Activated naive CD4-positive, alpha-beta T cell treated with anti-CD3 and anti-CD28 coated beads, Interleukin-2, amount 50 U/mL, for 72 hours (primary cell): ENCODE measurements at regions not wholly inside any gene's neighbourhood (a gene's known extent, or its start where the extent isn't known, plus 50 kb on each side); places are given as distances from the start of the nearest gene placed in this dataset.

Source experiments
- ATAC-seq, 2 donors: fragments of 150-1000 bp; cut with Tn5 transposase; 2 replicates each; pipeline ENCODE4 v1.10.0; 2021; ENCODE audit warnings: mild to moderate bottlenecking in 2 of 2, moderate library complexity in 2 of 2
- DNase-seq, 2 donors: peaks; one replicate each; pipeline ENCODE4 v3.0.0; 2021 to 2022; ENCODE audit warnings: low spot score in 2 of 2
- H3K27ac Mint-ChIP-seq, 2 donors: one replicate each; pipeline ENCODE4 v1.8.0; 2022; ENCODE audit warnings: mild to moderate bottlenecking in 2 of 2, mixed read lengths in 2 of 2
- H3K36me3 Mint-ChIP-seq, 2 donors: one replicate each; pipeline ENCODE4 v1.8.0; 2022; ENCODE audit warnings: mixed read lengths in 2 of 2
- H3K9me3 Mint-ChIP-seq, 2 donors: one replicate each; pipeline ENCODE4 v1.8.0; 2022; ENCODE audit warnings: mixed read lengths in 2 of 2

GRCh38 chr7:119343289-119343688 is 929.7 kb upstream of the KCND2 start:
- ATAC-seq: no peak
- no peak for DNase-seq
- H3K9me3 Mint-ChIP-seq: peaks cover 7 to 21% of the 10 kb centered on the region in 2 donors
- H3K36me3 Mint-ChIP-seq: no peaks in the 10 kb centered on the region
- H3K27ac Mint-ChIP-seq: no peak overlapping the region

DNA sequence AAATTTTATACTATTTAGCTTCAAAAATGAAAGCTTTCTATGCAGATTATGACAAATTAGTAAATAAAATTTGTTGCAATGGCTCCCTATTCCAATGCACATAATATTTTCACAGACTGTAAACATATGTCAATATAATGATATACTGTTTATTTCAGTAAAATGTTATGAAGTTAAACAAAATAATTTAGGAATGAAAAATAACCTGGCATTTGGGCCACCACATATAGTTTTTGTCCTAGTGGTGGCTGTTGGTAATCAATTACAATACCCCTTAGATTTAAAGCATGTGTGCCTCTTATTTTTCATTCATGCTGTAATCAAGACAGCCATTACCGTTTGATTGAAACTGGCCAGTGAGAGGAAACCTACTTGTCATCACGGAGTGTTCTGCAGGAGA is 928.5 kb upstream of the KCND2 start:
- H3K36me3 Mint-ChIP-seq: no peaks in the 10 kb centered on the region
- no peak for ATAC-seq

DNA sequence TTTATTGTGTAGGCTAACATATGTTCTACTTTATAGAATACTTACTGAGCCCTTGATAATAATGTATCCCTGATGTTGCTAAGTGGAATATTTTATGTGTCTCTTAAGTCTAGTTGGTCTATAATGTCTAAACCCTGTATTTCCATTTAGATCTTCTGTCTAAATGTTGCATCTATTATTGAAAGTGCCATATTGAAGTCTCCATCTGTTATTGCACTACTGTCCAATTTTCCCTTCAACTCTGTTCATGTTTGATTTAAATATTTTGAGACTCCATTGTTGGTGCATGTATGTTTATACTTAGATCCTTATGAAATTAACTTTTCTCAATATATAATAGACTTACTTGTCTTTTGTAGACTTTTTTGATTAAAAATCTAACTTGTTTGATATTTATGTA is 924.5 kb upstream of the KCND2 start:
- Mint-ChIP-seq H3K27ac (no peak overlapping the region), H3K36me3 (no peaks in the 10 kb centered on the region), H3K9me3 (peaks cover 21 to 23% of the 10 kb centered on the region in 2 donors)
- ATAC-seq (no peak), DNase-seq (no peak)

More for the DNA sequence above, 928.5 kb upstream of the KCND2 start:
- no peak for DNase-seq
- Mint-ChIP-seq H3K9me3 (peaks cover 18% of the 10 kb centered on the region in 2 donors), H3K27ac (no peak overlapping the region)

GRCh38 chr7:119350334-119350733 is 922.6 kb upstream of the KCND2 start:
- ATAC-seq: no peak

DNA sequence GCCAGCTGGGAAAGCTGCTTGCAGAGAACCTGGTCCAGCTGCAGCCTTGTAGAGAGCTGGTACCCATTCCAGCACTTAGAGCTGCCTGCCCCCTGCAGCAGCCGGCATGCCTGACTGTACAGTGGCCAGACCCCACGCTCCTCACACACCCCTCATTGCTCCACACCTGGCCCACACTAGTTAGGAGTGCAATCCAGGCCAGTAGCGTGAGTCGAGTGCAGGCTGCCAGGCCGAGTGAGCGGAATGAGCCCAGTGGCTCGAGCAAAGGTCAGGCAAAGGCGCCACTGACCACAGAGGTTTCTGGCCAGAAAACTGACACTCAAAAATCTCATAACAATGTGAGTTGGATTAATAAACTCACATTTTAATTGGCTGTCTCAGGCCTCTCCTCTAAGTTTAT is 921.7 kb upstream of the KCND2 start:
- ATAC-seq (no peak), DNase-seq (no peak)
- Mint-ChIP-seq H3K36me3 (no peaks in the 10 kb centered on the region), H3K27ac (no peak overlapping the region), H3K9me3 (peaks cover 17 to 23% of the 10 kb centered on the region in 2 donors)

More at GRCh38 chr7:119350334-119350733, 922.6 kb upstream of the KCND2 start:
- peaks cover 21 to 23% of the 10 kb centered on the region in 2 donors for H3K9me3 Mint-ChIP-seq
- H3K36me3 Mint-ChIP-seq: no peaks in the 10 kb centered on the region
- no peak overlapping the region for H3K27ac Mint-ChIP-seq
- DNase-seq: no peak

DNA sequence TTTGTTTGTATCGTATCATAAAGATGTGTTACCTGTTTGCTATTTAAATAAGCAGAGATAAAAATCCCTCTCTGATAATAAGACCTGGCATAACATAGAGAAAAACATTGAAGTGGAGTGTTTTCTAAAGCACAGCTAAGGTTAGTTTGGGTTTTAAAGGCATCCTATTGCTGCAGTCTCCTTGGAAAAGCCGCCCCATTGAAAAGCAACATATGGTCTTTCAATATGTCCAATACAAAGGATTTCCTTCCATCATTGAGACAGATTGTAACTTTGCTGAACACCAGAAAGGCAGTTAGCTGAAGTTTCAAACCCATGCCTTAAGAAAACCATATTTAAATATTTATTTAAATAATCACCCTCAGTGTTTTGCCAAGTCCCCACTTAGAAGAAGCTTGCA is 898.5 kb upstream of the KCND2 start:
- DNase-seq (no peak), ATAC-seq (no peak)
- H3K9me3 Mint-ChIP-seq: peaks cover 21 to 31% of the 10 kb centered on the region in 2 donors
- H3K36me3 Mint-ChIP-seq: peaks cover 0 to 6% of the 10 kb centered on the region in 2 donors
- no peak overlapping the region for H3K27ac Mint-ChIP-seq

DNA sequence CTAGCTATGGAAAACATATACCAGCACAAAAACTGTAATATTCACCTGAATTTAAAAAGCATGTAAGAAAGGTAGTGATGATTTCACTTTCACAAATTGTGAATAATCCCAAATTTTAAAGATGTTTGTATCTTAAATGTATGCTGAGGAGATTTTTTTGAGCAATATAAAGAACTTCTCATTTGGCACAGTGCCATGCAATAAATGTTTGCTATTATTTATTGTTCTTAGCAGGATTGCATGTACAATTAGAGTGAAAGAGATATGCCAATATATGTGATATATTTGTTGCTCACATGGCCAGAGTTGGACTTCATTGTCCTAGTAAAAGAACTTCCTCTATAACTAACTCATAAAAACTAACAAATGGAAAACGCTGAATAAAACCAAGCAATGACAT is 895.1 kb upstream of the KCND2 start:
- ATAC-seq: no peak

DNA sequence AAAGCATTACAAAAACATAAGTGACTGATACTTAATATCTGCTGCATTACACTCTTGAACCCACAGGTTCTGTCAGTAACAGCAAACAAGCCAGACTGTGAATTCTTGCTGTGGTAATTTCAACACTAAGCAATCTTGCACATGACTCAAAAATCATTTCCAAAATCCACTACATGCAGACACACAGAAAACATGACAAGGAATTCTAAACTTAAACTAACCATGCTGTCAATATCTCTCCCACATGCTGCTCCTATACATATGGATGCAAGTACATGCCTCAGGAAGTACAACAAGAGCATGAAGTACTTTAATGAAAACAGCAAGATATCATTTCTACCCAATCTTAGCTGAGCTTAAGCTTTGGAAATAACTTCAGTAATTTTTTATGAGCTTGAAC is 890.2 kb upstream of the KCND2 start:
- DNase-seq: no peak
- Mint-ChIP-seq H3K27ac (no peak overlapping the region), H3K9me3 (peaks cover 4 to 5% of the 10 kb centered on the region in 2 donors), H3K36me3 (no peaks in the 10 kb centered on the region)
- no peak for ATAC-seq

More for the DNA sequence above, 895.1 kb upstream of the KCND2 start:
- Mint-ChIP-seq H3K9me3 (peaks cover 7 to 9% of the 10 kb centered on the region in 2 donors), H3K36me3 (no peaks in the 10 kb centered on the region), H3K27ac (no peak overlapping the region)
- DNase-seq: no peak

- Mint-ChIP-seq H3K27ac (no peak overlapping the region), H3K9me3 (peaks cover 0 to 5% of the 10 kb centered on the region in 2 donors), H3K36me3 (no peaks in the 10 kb centered on the region)
- DNase-seq (no peak), ATAC-seq (no peak)
Measured at GRCh38 chr7:119395024-119395423, 878.0 kb upstream of the KCND2 start.

GRCh38 chr7:119397156-119397555 is 875.8 kb upstream of the KCND2 start:
- Mint-ChIP-seq H3K27ac (no peak overlapping the region), H3K9me3 (peaks cover 0 to 5% of the 10 kb centered on the region in 2 donors), H3K36me3 (no peaks in the 10 kb centered on the region)
- ATAC-seq (no peak), DNase-seq (no peak)

DNA sequence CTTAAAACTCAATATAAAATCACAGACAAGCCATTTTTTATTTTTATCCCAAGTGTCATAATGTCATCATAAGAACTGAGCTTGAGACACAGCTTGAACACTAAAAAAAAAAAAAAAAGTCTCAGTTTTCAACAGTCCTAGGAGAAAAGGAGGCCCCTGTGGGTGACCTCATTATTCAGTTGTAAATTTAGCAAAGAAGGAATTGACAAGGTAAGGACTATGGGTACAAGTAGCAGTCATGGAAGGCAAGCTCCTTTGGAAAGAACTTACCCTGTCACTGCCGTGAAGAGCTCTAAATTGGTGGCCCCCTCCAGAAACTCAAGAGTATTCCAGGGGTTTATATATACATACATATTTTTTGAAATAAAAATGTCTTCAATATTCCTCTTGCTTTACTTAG is 864.4 kb upstream of the KCND2 start:
- Mint-ChIP-seq H3K9me3 (no peaks in the 10 kb centered on the region), H3K27ac (no peak overlapping the region), H3K36me3 (no peaks in the 10 kb centered on the region)
- DNase-seq (no peak), ATAC-seq (no peak)

- H3K36me3 Mint-ChIP-seq: no peaks in the 10 kb centered on the region
- no peak overlapping the region for H3K27ac Mint-ChIP-seq
- H3K9me3 Mint-ChIP-seq: peaks cover 6% of the 10 kb centered on the region in 2 donors
- ATAC-seq: no peak
- DNase-seq: no peak
Measured at GRCh38 chr7:119413314-119413805, 859.6 kb upstream of the KCND2 start.

DNA sequence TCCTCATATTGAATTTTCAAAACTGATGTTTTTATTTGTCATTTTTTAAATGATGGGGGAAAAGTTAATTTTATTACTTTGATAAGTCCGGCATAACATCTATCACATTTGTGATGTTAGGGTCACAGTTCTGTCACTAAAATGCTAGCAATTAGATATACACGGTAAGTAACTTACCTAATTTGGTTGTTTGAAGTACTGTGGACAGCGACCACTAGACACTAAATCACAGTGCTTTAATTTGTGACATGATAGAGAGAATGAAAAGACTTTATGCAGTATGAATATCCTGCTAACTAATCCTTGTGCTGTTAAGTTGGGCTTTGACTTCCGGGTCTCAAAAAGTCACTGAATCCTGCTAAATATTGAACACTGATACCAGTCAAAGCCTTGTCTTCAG is 857.3 kb upstream of the KCND2 start:
- peaks cover 6 to 9% of the 10 kb centered on the region in 2 donors for H3K9me3 Mint-ChIP-seq
- H3K36me3 Mint-ChIP-seq: no peaks in the 10 kb centered on the region
- ATAC-seq (no peak), DNase-seq (no peak)
- H3K27ac Mint-ChIP-seq: no peak overlapping the region

DNA sequence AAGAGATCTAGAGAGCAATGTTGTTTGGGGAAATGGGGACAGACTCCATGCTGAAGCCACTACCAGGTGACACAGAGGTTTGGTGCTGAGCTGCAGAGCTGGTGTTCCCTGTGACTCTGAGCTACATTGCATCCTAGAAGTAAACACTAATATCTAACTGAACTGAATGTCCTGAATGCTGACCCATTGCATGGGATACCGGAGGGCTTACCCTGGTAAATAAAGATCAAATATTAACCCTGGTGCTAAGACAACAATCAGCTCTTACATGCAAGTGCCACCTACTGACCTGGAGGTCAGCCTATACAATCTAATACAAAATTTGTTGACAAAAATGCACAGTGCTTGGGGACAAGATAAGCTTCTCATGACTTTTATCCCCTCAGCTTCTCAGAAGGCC is 851.3 kb upstream of the KCND2 start:
- no peaks in the 10 kb centered on the region for H3K36me3 Mint-ChIP-seq
- DNase-seq: no peak

DNA sequence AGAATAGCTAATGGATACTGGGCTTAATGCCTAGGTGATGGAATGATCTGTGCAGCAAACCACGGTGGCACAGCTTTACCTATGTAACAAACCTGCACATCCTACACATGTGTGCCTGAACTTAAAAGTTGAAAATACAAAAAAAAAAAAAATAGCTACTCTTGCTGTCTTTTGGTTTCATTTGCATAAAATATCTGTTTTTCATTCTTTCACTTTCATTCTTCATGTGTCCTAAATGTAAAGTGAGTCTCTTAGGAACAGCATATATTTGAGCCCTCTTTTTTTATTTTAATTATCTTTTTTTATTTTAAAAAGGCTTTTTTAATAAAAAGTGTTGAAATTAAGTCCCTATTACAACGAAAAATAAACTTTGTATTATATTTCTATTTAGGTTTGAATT is 836.1 kb upstream of the KCND2 start:
- H3K36me3 Mint-ChIP-seq: peaks cover 0 to 4% of the 10 kb centered on the region in 2 donors
- no peak for ATAC-seq
- no peak overlapping the region for H3K27ac Mint-ChIP-seq
- DNase-seq: no peak
- H3K9me3 Mint-ChIP-seq: peaks cover 18 to 39% of the 10 kb centered on the region in 2 donors

More for the DNA sequence above, 851.3 kb upstream of the KCND2 start:
- ATAC-seq: no peak
- H3K27ac Mint-ChIP-seq: no peak overlapping the region
- peaks cover 17 to 19% of the 10 kb centered on the region in 2 donors for H3K9me3 Mint-ChIP-seq

DNA sequence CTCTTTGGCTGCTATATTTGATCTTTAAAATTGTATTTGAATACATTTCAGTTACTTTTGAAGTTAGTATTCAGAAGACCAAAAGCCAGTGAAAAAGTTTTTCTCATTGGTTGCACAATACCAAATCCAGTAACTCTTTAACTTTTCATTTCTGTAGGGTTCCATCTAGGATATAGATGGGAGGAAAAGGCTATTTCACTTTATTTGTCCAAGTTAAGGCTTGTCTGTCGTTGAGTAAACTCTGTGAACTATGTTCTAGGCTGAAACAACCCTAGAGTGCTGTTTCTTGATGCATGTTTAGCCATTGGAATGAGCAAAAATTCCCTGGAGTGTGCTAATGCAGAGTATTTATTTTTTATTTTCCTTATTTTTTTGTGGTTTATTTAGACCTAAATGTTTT is 834.7 kb upstream of the KCND2 start:
- H3K36me3 Mint-ChIP-seq: peaks cover 0 to 4% of the 10 kb centered on the region in 2 donors
- no peak overlapping the region for H3K27ac Mint-ChIP-seq
- DNase-seq: no peak
- ATAC-seq: no peak
- H3K9me3 Mint-ChIP-seq: peaks cover 18 to 34% of the 10 kb centered on the region in 2 donors

- Mint-ChIP-seq H3K9me3 (peaks cover 20 to 35% of the 10 kb centered on the region in 2 donors), H3K36me3 (peaks cover 2 to 4% of the 10 kb centered on the region in 2 donors), H3K27ac (no peak overlapping the region)
- ATAC-seq (no peak), DNase-seq (no peak)
Measured at GRCh38 chr7:119439192-119439591, 833.8 kb upstream of the KCND2 start.

DNA sequence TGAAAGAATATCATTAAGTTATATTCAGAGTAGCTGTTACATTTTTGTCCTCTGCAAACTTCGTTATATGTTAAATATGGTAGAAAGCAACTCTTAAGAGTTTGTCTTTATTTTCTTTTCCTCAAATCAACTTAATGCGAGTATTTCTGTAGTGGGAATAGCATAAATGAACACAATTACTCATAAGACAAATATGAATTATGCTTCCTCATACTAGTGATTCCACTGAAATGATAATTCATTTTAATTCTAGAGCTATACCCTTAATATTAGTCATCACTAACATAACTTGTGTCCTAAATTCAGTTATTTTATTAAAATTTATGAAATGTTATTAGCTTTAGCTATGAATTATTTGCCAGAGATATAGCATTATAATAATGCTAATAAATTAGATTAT is 820.6 kb upstream of the KCND2 start:
- ATAC-seq: no peak

More for the DNA sequence above, 820.6 kb upstream of the KCND2 start:
- no peak for DNase-seq
- Mint-ChIP-seq H3K9me3 (peaks cover 25 to 33% of the 10 kb centered on the region in 2 donors), H3K27ac (no peak overlapping the region), H3K36me3 (no peaks in the 10 kb centered on the region)
